HUES48 (cell line): ENCODE measurements at regions not wholly inside any gene's neighbourhood (a gene's known extent, or its start where the extent isn't known, plus 50 kb on each side); places are given as distances from the start of the nearest gene placed in this dataset.
"Not testable (repeated sequence)": the region's sequence is repeated elsewhere in the genome, so short reads cannot be mapped to it uniquely, and the experiment has no call there.

Experiments
- H3K27ac ChIP-seq: one replicate; pipeline ENCODE4 v1.7.0; 2013; ENCODE audit warnings: low read depth, low read length, inconsistent platforms
- H3K27me3 ChIP-seq: 2 replicates; pipeline ENCODE4 v1.6.1; 2013; ENCODE audit warnings: mild to moderate bottlenecking, low read length; ENCODE audit not compliant: control insufficient read depth, insufficient read depth
- H3K36me3 ChIP-seq: 2 replicates; pipeline ENCODE4 v1.6.1; 2013; ENCODE audit warnings: low read length; ENCODE audit not compliant: control insufficient read depth, insufficient read depth
- H3K4me1 ChIP-seq: 2 replicates; pipeline ENCODE4 v1.6.1; 2013; ENCODE audit warnings: mild to moderate bottlenecking, low read length; ENCODE audit not compliant: control insufficient read depth, insufficient read depth
- H3K4me3 ChIP-seq: 2 replicates; pipeline ENCODE4 v1.5.1; 2013; ENCODE audit warnings: mild to moderate bottlenecking, low read depth, low read length
- H3K9ac ChIP-seq: 2 replicates; pipeline ENCODE4 v1.6.1; 2013; ENCODE audit warnings: mild to moderate bottlenecking, low read depth, low read length, moderate library complexity
- H3K9me3 ChIP-seq: 2 replicates; pipeline ENCODE4 v1.6.1; 2013; ENCODE audit warnings: low read length; ENCODE audit not compliant: control insufficient read depth, insufficient read depth

DNA sequence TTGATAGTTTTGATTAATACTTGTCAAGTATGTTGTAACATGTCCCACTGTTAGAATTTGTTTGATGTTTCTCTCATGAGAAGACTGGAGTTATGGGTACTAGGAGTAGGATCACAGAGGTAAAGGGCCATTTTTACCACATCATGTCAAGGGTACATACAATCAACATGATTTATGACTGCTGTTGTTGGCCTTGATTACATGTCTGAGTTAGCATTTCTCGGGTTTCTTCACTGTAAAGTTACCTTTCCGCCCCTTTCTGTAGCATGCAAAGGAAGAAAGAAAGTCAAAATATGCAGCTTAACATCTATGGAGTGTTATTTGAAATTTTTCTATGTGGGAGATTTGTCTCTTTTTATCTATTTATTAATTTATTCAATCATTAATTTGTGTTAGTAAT, 1456.4 kb downstream of the SUCLG1 start:
- H3K27me3 ChIP-seq, result no peaks in the 10 kb centered on the region
- no peaks in the 10 kb centered on the region for H3K36me3 ChIP-seq
- H3K9ac ChIP-seq, result no peak overlapping the region
- H3K9me3 ChIP-seq, result no peaks in the 10 kb centered on the region
- H3K4me1 ChIP-seq, result no peaks in the 10 kb centered on the region
- no peak overlapping the region for H3K4me3 ChIP-seq
- no peak overlapping the region for H3K27ac ChIP-seq

GRCh38 chr2:82998781-82999180, 1460.3 kb downstream of the SUCLG1 start:
- no peaks in the 10 kb centered on the region for H3K9me3 ChIP-seq
- H3K9ac ChIP-seq, result no peak overlapping the region
- no peak overlapping the region for H3K27ac ChIP-seq
- no peaks in the 10 kb centered on the region for H3K27me3 ChIP-seq
- peaks cover 7% of the 10 kb centered on the region for H3K4me1 ChIP-seq
- H3K4me3 ChIP-seq, result no peak overlapping the region
- H3K36me3 ChIP-seq, result no peaks in the 10 kb centered on the region

- H3K9me3 ChIP-seq, result no peaks in the 10 kb centered on the region
- no peak overlapping the region for H3K9ac ChIP-seq
- H3K4me3 ChIP-seq, result no peak overlapping the region
- H3K36me3 ChIP-seq, result no peaks in the 10 kb centered on the region
- H3K27ac ChIP-seq, result no peak overlapping the region
- H3K27me3 ChIP-seq, result no peaks in the 10 kb centered on the region
- H3K4me1 ChIP-seq, result peaks cover 17% of the 10 kb centered on the region
These were observed 1462.9 kb downstream of the SUCLG1 start for GRCh38 chr2:82996217-82996616.

GRCh38 chr2:82994151-82994550, 1464.9 kb downstream of the SUCLG1 start:
- H3K9me3 ChIP-seq, result no peaks in the 10 kb centered on the region
- H3K27ac ChIP-seq, result no peak overlapping the region
- H3K36me3 ChIP-seq, result no peaks in the 10 kb centered on the region
- H3K9ac ChIP-seq, result no peak overlapping the region
- no peaks in the 10 kb centered on the region for H3K27me3 ChIP-seq
- H3K4me1 ChIP-seq, result peaks cover 17% of the 10 kb centered on the region
- no peak overlapping the region for H3K4me3 ChIP-seq

GRCh38 chr2:82993609-82994008, 1465.5 kb downstream of the SUCLG1 start:
- H3K27ac ChIP-seq, result no peak overlapping the region
- no peaks in the 10 kb centered on the region for H3K36me3 ChIP-seq
- H3K4me3 ChIP-seq, result no peak overlapping the region
- no peaks in the 10 kb centered on the region for H3K27me3 ChIP-seq
- H3K9ac ChIP-seq, result no peak overlapping the region
- H3K4me1 ChIP-seq, result peaks cover 17% of the 10 kb centered on the region
- no peaks in the 10 kb centered on the region for H3K9me3 ChIP-seq

DNA sequence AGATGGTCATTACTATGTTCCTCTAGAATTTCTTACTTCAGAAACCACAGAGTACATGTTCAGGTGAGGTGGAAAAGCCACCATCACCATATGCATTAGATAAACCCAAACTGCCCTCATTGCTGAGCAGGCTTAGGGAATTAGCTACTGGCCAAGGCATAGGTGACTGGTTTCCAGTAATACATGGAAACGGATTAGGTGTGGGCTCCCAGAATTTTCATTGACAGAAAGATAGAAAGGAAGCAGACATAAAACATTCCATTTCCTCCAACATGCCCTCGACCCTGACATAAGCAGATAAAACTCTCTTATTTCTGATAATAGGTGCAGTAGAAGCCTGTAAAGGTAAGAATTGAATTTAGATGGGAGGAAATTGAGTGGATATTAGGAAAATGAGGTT, 1466.1 kb downstream of the SUCLG1 start:
- Histone ChIP-seq H3K4me3 (no peak overlapping the region), H3K4me1 (peaks cover 17% of the 10 kb centered on the region), H3K9me3 (no peaks in the 10 kb centered on the region), H3K9ac (no peak overlapping the region), H3K36me3 (no peaks in the 10 kb centered on the region), H3K27me3 (no peaks in the 10 kb centered on the region), H3K27ac (no peak overlapping the region)

GRCh38 chr2:82987706-82988105, 1471.4 kb downstream of the SUCLG1 start:
- not testable (repeated sequence) for H3K27ac ChIP-seq, H3K36me3 ChIP-seq, H3K27me3 ChIP-seq, H3K4me3 ChIP-seq, H3K9ac ChIP-seq, H3K4me1 ChIP-seq, H3K9me3 ChIP-seq

GRCh38 chr2:82986899-82987298, 1472.2 kb downstream of the SUCLG1 start:
- peaks cover 9% of the 10 kb centered on the region for H3K9me3 ChIP-seq
- no peaks in the 10 kb centered on the region for H3K27me3 ChIP-seq
- H3K4me3 ChIP-seq, result no peak overlapping the region
- H3K36me3 ChIP-seq, result no peaks in the 10 kb centered on the region
- no peak overlapping the region for H3K9ac ChIP-seq
- H3K27ac ChIP-seq, result no peak overlapping the region
- no peaks in the 10 kb centered on the region for H3K4me1 ChIP-seq

DNA sequence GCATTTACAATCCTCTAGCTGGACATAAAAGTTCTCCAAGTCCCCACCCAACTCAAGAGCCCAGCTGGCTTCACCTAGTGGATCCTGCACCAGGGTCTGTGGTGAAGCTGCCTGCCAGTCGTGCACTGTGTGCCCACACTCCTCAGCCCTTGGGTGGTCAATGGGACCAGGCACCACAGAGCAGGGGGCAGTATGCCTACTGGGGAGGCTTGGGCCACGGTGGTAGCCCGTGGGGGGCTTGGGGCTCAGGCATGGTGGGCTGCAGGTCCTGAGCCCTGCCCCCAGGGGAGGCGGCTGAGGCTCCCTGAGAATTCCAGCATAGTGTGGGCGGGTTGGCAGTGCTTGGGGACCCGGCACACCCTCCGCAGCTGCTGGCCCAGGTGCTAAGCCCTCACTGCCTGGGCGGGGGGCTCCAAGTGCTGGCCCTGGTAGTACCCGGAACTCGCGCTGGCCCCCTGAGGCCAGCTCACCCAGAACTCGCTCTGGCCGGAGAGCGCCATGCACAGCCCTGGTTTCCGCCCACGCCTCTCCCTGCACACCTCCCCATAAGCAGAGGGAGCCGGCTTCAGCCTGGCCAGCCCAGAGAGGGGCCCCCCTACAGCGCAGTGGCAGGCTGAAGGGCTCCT, 1473.4 kb downstream of the SUCLG1 start:
- Histone ChIP-seq H3K27ac (no peak overlapping the region), H3K9me3 (peaks cover 17% of the 10 kb centered on the region), H3K9ac (no peak overlapping the region), H3K4me3 (no peak overlapping the region), H3K27me3 (no peaks in the 10 kb centered on the region), H3K36me3 (no peaks in the 10 kb centered on the region), H3K4me1 (no peaks in the 10 kb centered on the region)

- Histone ChIP-seq H3K27me3 (no peaks in the 10 kb centered on the region), H3K4me3 (no peak overlapping the region), H3K27ac (no peak overlapping the region), H3K9ac (no peak overlapping the region), H3K9me3 (no peaks in the 10 kb centered on the region), H3K4me1 (no peaks in the 10 kb centered on the region), H3K36me3 (no peaks in the 10 kb centered on the region)
These were observed 1490.7 kb downstream of the SUCLG1 start for GRCh38 chr2:82968358-82968757.

GRCh38 chr2:82964341-82964740, 1494.7 kb downstream of the SUCLG1 start:
- H3K27me3 ChIP-seq, result no peaks in the 10 kb centered on the region
- H3K9me3 ChIP-seq, result no peaks in the 10 kb centered on the region; the same call in 1 of the 2 replicates
- H3K36me3 ChIP-seq, result no peaks in the 10 kb centered on the region
- H3K27ac ChIP-seq, result no peak overlapping the region
- no peak overlapping the region for H3K4me3 ChIP-seq
- no peaks in the 10 kb centered on the region for H3K4me1 ChIP-seq
- H3K9ac ChIP-seq, result no peak overlapping the region

DNA sequence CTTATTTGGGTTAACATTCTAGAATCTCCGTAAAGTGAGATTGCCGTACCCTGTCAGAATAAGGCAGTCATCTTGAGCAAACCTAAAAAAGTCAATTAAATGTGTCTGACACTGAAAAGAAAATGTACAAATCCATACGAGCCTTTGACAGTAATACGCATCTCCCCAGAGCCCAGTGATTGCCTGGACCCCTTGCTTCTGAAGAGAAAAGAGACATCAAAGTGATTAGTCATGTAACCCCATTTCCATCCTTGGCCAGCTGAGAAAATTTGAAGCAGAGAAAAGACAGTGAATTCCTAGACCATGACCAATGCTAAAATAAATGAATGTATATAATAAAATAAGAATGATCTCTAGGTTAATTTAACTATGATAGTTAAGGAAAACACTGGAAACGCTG, 1499.4 kb downstream of the SUCLG1 start:
- H3K4me3 ChIP-seq, result no peak overlapping the region
- no peak overlapping the region for H3K27ac ChIP-seq
- H3K4me1 ChIP-seq, result peaks cover 14% of the 10 kb centered on the region
- no peak overlapping the region for H3K9ac ChIP-seq
- H3K36me3 ChIP-seq, result no peaks in the 10 kb centered on the region
- H3K27me3 ChIP-seq, result no peaks in the 10 kb centered on the region
- H3K9me3 ChIP-seq, result no peaks in the 10 kb centered on the region; the same call in 1 of the 2 replicates
